ENCODE measurements at regions not wholly inside any gene's neighbourhood (a gene's known extent, or its start where the extent isn't known, plus 50 kb on each side); places are given as distances from the start of the nearest gene placed in this dataset.

DNA sequence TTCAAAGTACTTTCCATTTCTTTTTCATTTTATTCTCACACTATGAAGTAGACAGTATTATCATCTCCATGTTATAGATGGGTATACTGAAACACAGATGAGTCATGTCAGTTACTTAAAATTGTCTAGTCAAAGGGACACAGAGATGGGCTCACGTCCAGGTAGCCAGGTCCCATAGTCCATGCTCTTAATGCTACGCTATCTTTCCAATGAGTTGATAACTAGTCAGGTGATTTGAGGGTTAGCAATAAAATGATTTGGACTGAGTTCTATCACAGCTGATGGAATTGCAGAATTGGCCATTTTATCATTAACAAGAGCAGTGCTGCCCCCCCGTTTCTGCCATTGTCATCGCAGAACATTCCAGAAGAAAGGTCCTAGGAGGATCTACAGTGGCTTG lies 318.9 kb downstream of the DLEU7 start:
- intact Hi-C loops (cut with DNase I; ENCODE audit: low total_unique reads) = no loop called here
- no peak for TF ChIP-seq POLR2A (IDR thresholded peaks at IDR 0.05)
- TF ChIP-seq, protein P1, sequence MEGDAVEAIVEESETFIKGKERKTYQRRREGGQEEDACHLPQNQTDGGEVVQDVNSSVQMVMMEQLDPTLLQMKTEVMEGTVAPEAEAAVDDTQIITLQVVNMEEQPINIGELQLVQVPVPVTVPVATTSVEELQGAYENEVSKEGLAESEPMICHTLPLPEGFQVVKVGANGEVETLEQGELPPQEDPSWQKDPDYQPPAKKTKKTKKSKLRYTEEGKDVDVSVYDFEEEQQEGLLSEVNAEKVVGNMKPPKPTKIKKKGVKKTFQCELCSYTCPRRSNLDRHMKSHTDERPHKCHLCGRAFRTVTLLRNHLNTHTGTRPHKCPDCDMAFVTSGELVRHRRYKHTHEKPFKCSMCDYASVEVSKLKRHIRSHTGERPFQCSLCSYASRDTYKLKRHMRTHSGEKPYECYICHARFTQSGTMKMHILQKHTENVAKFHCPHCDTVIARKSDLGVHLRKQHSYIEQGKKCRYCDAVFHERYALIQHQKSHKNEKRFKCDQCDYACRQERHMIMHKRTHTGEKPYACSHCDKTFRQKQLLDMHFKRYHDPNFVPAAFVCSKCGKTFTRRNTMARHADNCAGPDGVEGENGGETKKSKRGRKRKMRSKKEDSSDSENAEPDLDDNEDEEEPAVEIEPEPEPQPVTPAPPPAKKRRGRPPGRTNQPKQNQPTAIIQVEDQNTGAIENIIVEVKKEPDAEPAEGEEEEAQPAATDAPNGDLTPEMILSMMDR (IDR thresholded peaks at IDR 0.05) = no peak
- H3K4me3 ChIP-seq (ENCODE audit: low read depth, poor library complexity, severe bottlenecking) = no peak overlapping the region
- no peak for DNase-seq (ENCODE audit: low spot score in 2 of 2)
- 93 to 95% methylated on average over 4 of the region's 4 CpGs for WGBS, 2 donors

GRCh38 chr13:50526661-50527071 lies 316.8 kb downstream of the DLEU7 start:
- WGBS, 2 donors = 86 to 90% methylated on average over 7 of the region's 7 CpGs
- H3K4me3 ChIP-seq (ENCODE audit: low read depth, poor library complexity, severe bottlenecking) = no peak overlapping the region
- TF ChIP-seq POLR2A (IDR thresholded peaks at IDR 0.05) = no peak
- TF ChIP-seq, protein P1 (IDR thresholded peaks at IDR 0.05) = no peak
- DNase-seq (ENCODE audit: low spot score in 2 of 2) = no peak
- intact Hi-C loops (cut with DNase I; ENCODE audit: low total_unique reads) = loop anchor here (5.0 kb wide), 1 partner anchor 549 kb away; no protein-coding TSS in a partner anchor

DNA sequence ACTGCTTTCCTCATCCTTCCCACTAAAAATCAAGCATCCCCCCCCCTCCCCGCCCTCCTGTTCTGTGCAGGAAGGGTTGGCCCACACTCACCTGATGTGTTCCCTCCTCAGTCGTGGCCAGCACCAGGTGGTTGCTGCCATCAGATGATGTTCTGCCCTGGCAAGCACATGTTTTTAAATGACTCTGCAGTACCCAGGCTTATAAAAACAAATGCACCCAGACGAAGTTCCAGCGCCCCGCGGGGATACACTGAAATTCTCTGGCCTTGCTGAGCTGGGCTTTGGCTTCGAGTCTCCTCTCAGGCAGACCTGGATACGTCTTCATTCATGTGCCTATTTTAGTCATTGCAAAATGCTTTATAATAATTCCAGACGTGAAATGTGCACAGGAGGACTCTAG lies 316.3 kb downstream of the DLEU7 start:
- 31 to 35% methylated on average over 9 of the region's 9 CpGs for WGBS, 2 donors
- intact Hi-C loops (cut with DNase I; ENCODE audit: low total_unique reads) = loop anchor here (5.0 kb wide), 1 partner anchor 550 kb away; no protein-coding TSS in a partner anchor
- DNase-seq (ENCODE audit: low spot score in 2 of 2) = no peak
- H3K4me3 ChIP-seq (ENCODE audit: low read depth, poor library complexity, severe bottlenecking) = no peak overlapping the region
- TF ChIP-seq POLR2A (IDR thresholded peaks at IDR 0.05) = no peak
- TF ChIP-seq, protein P1 (IDR thresholded peaks at IDR 0.05) = no peak

GRCh38 chr13:50527612-50528509 lies 315.6 kb downstream of the DLEU7 start:
- TF ChIP-seq POLR2A (IDR thresholded peaks at IDR 0.05) = no peak
- TF ChIP-seq, protein P1 (IDR thresholded peaks at IDR 0.05) = no peak
- no peak for DNase-seq (ENCODE audit: low spot score in 2 of 2)
- intact Hi-C loops (cut with DNase I; ENCODE audit: low total_unique reads) = loop anchor here (5.0 kb wide), 1 partner anchor 551 kb away; no protein-coding TSS in a partner anchor
- no peak overlapping the region for H3K4me3 ChIP-seq (ENCODE audit: low read depth, poor library complexity, severe bottlenecking)
- WGBS, 2 donors = 46 to 54% methylated on average over 9 of the region's 9 CpGs

- H3K4me3 ChIP-seq (ENCODE audit: low read depth, poor library complexity, severe bottlenecking) = no peak overlapping the region
- WGBS, 2 donors = 11 to 19% methylated on average over 12 of the region's 12 CpGs
- TF ChIP-seq, protein P1 (IDR thresholded peaks at IDR 0.05) = no peak
- TF ChIP-seq POLR2A (IDR thresholded peaks at IDR 0.05) = no peak
- DNase-seq (ENCODE audit: low spot score in 2 of 2) = peak; percentile 83 to 95
- intact Hi-C loops (cut with DNase I; ENCODE audit: low total_unique reads) = loop anchor here (5.0 kb wide), 1 partner anchor 552 kb away; no protein-coding TSS in a partner anchor
These were observed 314.2 kb downstream of the DLEU7 start for GRCh38 chr13:50529154-50529882.

All from lower leg skin (tissue), 4 donors.